ENCODE measurements at regions not wholly inside any gene's neighbourhood (a gene's known extent, or its start where the extent isn't known, plus 50 kb on each side); places are given as distances from the start of the nearest gene placed in this dataset.
"Not testable (repeated sequence)": the region's sequence is repeated elsewhere in the genome, so short reads cannot be mapped to it uniquely, and the experiment has no call there.

- DNase-seq (ENCODE audit: low spot score), result no peak
Measured at GRCh38 chr9:129456549-129457324, 164.2 kb downstream of the C9orf50 start.

GRCh38 chr9:129455151-129455995 is 165.5 kb downstream of the C9orf50 start:
- DNase-seq (ENCODE audit: low spot score), result no peak

GRCh38 chr9:129454467-129455067 is 166.3 kb downstream of the C9orf50 start:
- DNase-seq (ENCODE audit: low spot score), result no peak

- DNase-seq (ENCODE audit: low spot score), result no peak
Measured at GRCh38 chr9:129453734-129454133, 167.2 kb downstream of the C9orf50 start.

GRCh38 chr9:129451669-129452068 is 169.2 kb downstream of the C9orf50 start:
- DNase-seq (ENCODE audit: low spot score), result no peak

- DNase-seq (ENCODE audit: low spot score), result no peak
Measured at GRCh38 chr9:129451089-129451656, 169.7 kb downstream of the C9orf50 start.

- no peak for DNase-seq (ENCODE audit: low spot score)
Measured at GRCh38 chr9:129449066-129449465, 171.8 kb downstream of the C9orf50 start.

- no peak for DNase-seq (ENCODE audit: low spot score)
Measured at GRCh38 chr9:129446828-129447550, 173.9 kb downstream of the C9orf50 start.

GRCh38 chr9:129445794-129446306 is 175.1 kb downstream of the C9orf50 start:
- DNase-seq (ENCODE audit: low spot score), result no peak

- not testable (repeated sequence) for DNase-seq (ENCODE audit: low spot score)
Measured at GRCh38 chr9:129443515-129444164, 177.3 kb downstream of the C9orf50 start.

GRCh38 chr9:129442803-129443511 is 177.9 kb downstream of the C9orf50 start:
- peak; percentile 47 for DNase-seq (ENCODE audit: low spot score)

- DNase-seq (ENCODE audit: low spot score), result no peak
Measured at GRCh38 chr9:129441852-129442251, 179.0 kb downstream of the C9orf50 start.

GRCh38 chr9:129440435-129441186 is 180.3 kb downstream of the C9orf50 start:
- DNase-seq (ENCODE audit: low spot score), result no peak

- no peak for DNase-seq (ENCODE audit: low spot score)
Measured at GRCh38 chr9:129439242-129439641, 181.7 kb downstream of the C9orf50 start.

GRCh38 chr9:129437626-129438323 is 183.1 kb downstream of the C9orf50 start:
- DNase-seq (ENCODE audit: low spot score), result no peak

GRCh38 chr9:129436751-129437625 is 183.9 kb downstream of the C9orf50 start:
- DNase-seq (ENCODE audit: low spot score), result no peak

- DNase-seq (ENCODE audit: low spot score), result no peak
Measured at GRCh38 chr9:129435988-129436717, 184.7 kb downstream of the C9orf50 start.
